ENCODE measurements at regions not wholly inside any gene's neighbourhood (a gene's known extent, or its start where the extent isn't known, plus 50 kb on each side); places are given as distances from the start of the nearest gene placed in this dataset.
"Not testable (repeated sequence)": the region's sequence is repeated elsewhere in the genome, so short reads cannot be mapped to it uniquely, and the experiment has no call there.

DNA sequence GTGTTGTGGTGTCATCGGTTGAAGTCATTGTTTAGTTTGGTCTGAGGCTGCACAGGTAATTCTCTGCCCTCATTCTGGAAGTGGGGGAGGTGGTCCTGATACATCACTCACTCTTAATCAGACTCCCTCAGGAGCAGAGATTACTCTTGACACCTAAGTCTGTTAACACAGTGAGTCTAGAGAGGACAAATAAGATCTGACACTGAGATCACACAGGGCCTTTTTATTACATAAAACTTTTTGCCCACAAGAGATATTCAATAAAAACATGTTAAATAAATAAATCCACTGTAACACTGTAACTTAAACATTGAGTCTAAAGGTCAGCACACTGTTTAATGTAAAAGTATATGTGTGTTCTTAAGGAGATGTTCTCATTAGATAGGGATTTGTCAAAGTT lies 57.1 kb upstream of the MBNL1 start:
- Histone ChIP-seq H2BK12ac (ENCODE audit: low read length) (no peak overlapping the region), H2AFZ (ENCODE audit: insufficient read depth, low read length, poor library complexity) (no peak overlapping the region), H3K18ac (ENCODE audit: low read length) (no peak overlapping the region), H3K14ac (ENCODE audit: low read length) (no peak overlapping the region), H4K8ac (ENCODE audit: low read depth, low read length) (no peak overlapping the region), H2AK5ac (ENCODE audit: low read length) (no peak overlapping the region), H3K9ac (ENCODE audit: low read length) (no peak overlapping the region), H4K91ac (ENCODE audit: low read depth, low read length) (no peak overlapping the region), H3K27ac (ENCODE audit: low read depth, low read length) (no peak overlapping the region), H3K4ac (ENCODE audit: low read depth, low read length) (no peak overlapping the region), H3K4me1 (ENCODE audit: control insufficient read depth in 1 of 2, insufficient read depth in 2 of 2, low read length in 2 of 2) (no peaks in the 10 kb centered on the region), H2BK5ac (ENCODE audit: low read depth, low read length, poor library complexity) (no peak overlapping the region), H3K36me3 (ENCODE audit: control insufficient read depth in 1 of 2, insufficient read depth in 2 of 2, low read length in 2 of 2) (no peaks in the 10 kb centered on the region), H2BK120ac (ENCODE audit: insufficient read depth, low read length, poor library complexity) (no peak overlapping the region), H3K79me1 (ENCODE audit: low read length) (no peaks in the 10 kb centered on the region), H4K12ac (ENCODE audit: low read depth, low read length) (no peak overlapping the region), H3K4me2 (ENCODE audit: low read length) (no peak overlapping the region), H3K79me2 (ENCODE audit: control insufficient read depth, insufficient read depth, low read length, poor library complexity) (no peaks in the 10 kb centered on the region), H3K4me3 (ENCODE audit: low read depth, low read length) (no peak overlapping the region), H3K23ac (ENCODE audit: low read length) (no peak overlapping the region), H3K27me3 (ENCODE audit: insufficient read depth, low read length) (no peaks in the 10 kb centered on the region), H3K9me3 (ENCODE audit: insufficient read depth, low read depth, low read length) (no peaks in the 10 kb centered on the region)
- no CpG with 5 or more reads among the region's 1 CpG for WGBS (ENCODE audit: extremely low coverage, insufficient coverage, insufficient read length)
- DNase-seq, result no peak

DNA sequence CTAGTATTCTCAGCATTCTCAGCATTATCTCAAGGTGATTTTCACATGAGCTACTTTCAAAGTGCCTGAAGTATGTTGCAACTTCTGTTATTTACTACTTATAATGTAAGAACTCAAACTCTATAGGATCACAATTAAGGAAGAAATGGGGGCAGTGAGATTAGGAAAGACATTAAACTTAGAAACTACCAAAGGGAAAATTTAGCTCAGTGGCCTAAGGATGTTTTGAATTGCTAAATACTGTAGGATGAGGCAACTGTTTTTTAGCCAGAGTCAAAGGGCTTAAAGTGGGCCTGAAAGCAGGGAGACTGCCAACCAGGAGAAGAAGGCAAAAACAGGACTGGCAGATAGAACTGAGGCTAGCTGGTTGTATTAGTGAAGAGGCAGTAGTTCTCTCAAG lies 55.5 kb upstream of the MBNL1 start:
- no peak overlapping the region for H3K27ac ChIP-seq (ENCODE audit: low read depth, low read length)
- H3K14ac ChIP-seq (ENCODE audit: low read length), result no peak overlapping the region

GRCh38 chr3:152213938-152214337 lies 54.8 kb upstream of the MBNL1 start:
- Histone ChIP-seq H3K18ac (ENCODE audit: low read length) (no peak overlapping the region), H3K79me1 (ENCODE audit: low read length) (no peaks in the 10 kb centered on the region), H3K23ac (ENCODE audit: low read length) (no peak overlapping the region), H3K27ac (ENCODE audit: low read depth, low read length) (no peak overlapping the region), H3K4me3 (ENCODE audit: low read depth, low read length) (no peak overlapping the region), H3K79me2 (ENCODE audit: control insufficient read depth, insufficient read depth, low read length, poor library complexity) (no peaks in the 10 kb centered on the region), H2AFZ (ENCODE audit: insufficient read depth, low read length, poor library complexity) (no peak overlapping the region), H3K9ac (ENCODE audit: low read length) (no peak overlapping the region), H3K4ac (ENCODE audit: low read depth, low read length) (no peak overlapping the region), H3K4me1 (ENCODE audit: control insufficient read depth in 1 of 2, insufficient read depth in 2 of 2, low read length in 2 of 2) (no peaks in the 10 kb centered on the region), H3K36me3 (ENCODE audit: control insufficient read depth in 1 of 2, insufficient read depth in 2 of 2, low read length in 2 of 2) (no peaks in the 10 kb centered on the region), H4K91ac (ENCODE audit: low read depth, low read length) (no peak overlapping the region), H3K27me3 (ENCODE audit: insufficient read depth, low read length) (no peaks in the 10 kb centered on the region), H3K9me3 (ENCODE audit: insufficient read depth, low read depth, low read length) (no peaks in the 10 kb centered on the region), H3K14ac (ENCODE audit: low read length) (no peak overlapping the region), H3K4me2 (ENCODE audit: low read length) (no peak overlapping the region), H2BK5ac (ENCODE audit: low read depth, low read length, poor library complexity) (no peak overlapping the region), H2BK12ac (ENCODE audit: low read length) (no peak overlapping the region), H2AK5ac (ENCODE audit: low read length) (no peak overlapping the region), H2BK120ac (ENCODE audit: insufficient read depth, low read length, poor library complexity) (no peak overlapping the region), H4K12ac (ENCODE audit: low read depth, low read length) (no peak overlapping the region), H4K8ac (ENCODE audit: low read depth, low read length) (no peak overlapping the region)
- no CpG with 5 or more reads among the region's 1 CpG for WGBS (ENCODE audit: extremely low coverage, insufficient coverage, insufficient read length)
- no peak for DNase-seq

More for the DNA sequence above, 55.5 kb upstream of the MBNL1 start:
- no peak overlapping the region for H2BK5ac ChIP-seq (ENCODE audit: low read depth, low read length, poor library complexity)
- H3K18ac ChIP-seq (ENCODE audit: low read length), result no peak overlapping the region
- no peak overlapping the region for H4K91ac ChIP-seq (ENCODE audit: low read depth, low read length)
- H3K36me3 ChIP-seq (ENCODE audit: control insufficient read depth in 1 of 2, insufficient read depth in 2 of 2, low read length in 2 of 2), result no peaks in the 10 kb centered on the region
- H3K9me3 ChIP-seq (ENCODE audit: insufficient read depth, low read depth, low read length), result no peaks in the 10 kb centered on the region
- no peaks in the 10 kb centered on the region for H3K4me1 ChIP-seq (ENCODE audit: control insufficient read depth in 1 of 2, insufficient read depth in 2 of 2, low read length in 2 of 2)
- no peak overlapping the region for H2BK120ac ChIP-seq (ENCODE audit: insufficient read depth, low read length, poor library complexity)
- no peak overlapping the region for H3K9ac ChIP-seq (ENCODE audit: low read length)
- H3K4ac ChIP-seq (ENCODE audit: low read depth, low read length), result no peak overlapping the region
- no peak overlapping the region for H2AK5ac ChIP-seq (ENCODE audit: low read length)
- H3K4me3 ChIP-seq (ENCODE audit: low read depth, low read length), result no peak overlapping the region
- no peak overlapping the region for H2BK12ac ChIP-seq (ENCODE audit: low read length)
- H2AFZ ChIP-seq (ENCODE audit: insufficient read depth, low read length, poor library complexity), result no peak overlapping the region
- no peaks in the 10 kb centered on the region for H3K27me3 ChIP-seq (ENCODE audit: insufficient read depth, low read length)
- peak in 1 of 2 donors; percentile 28 for DNase-seq
- no peak overlapping the region for H3K4me2 ChIP-seq (ENCODE audit: low read length)
- no peak overlapping the region for H3K23ac ChIP-seq (ENCODE audit: low read length)
- H3K79me1 ChIP-seq (ENCODE audit: low read length), result no peaks in the 10 kb centered on the region
- H3K79me2 ChIP-seq (ENCODE audit: control insufficient read depth, insufficient read depth, low read length, poor library complexity), result no peaks in the 10 kb centered on the region
- H4K12ac ChIP-seq (ENCODE audit: low read depth, low read length), result no peak overlapping the region
- H4K8ac ChIP-seq (ENCODE audit: low read depth, low read length), result no peak overlapping the region

GRCh38 chr3:152216960-152217865 lies 51.5 kb upstream of the MBNL1 start:
- H3K4me2 ChIP-seq (ENCODE audit: low read length); H3K9ac ChIP-seq (ENCODE audit: low read length); DNase-seq; H3K27ac ChIP-seq (ENCODE audit: low read depth, low read length); H4K8ac ChIP-seq (ENCODE audit: low read depth, low read length); H3K18ac ChIP-seq (ENCODE audit: low read length); H4K91ac ChIP-seq (ENCODE audit: low read depth, low read length); H3K14ac ChIP-seq (ENCODE audit: low read length); H3K4me1 ChIP-seq (ENCODE audit: control insufficient read depth in 1 of 2, insufficient read depth in 2 of 2, low read length in 2 of 2); H3K4me3 ChIP-seq (ENCODE audit: low read depth, low read length); H2BK5ac ChIP-seq (ENCODE audit: low read depth, low read length, poor library complexity); H4K12ac ChIP-seq (ENCODE audit: low read depth, low read length); H3K4ac ChIP-seq (ENCODE audit: low read depth, low read length); H3K27me3 ChIP-seq (ENCODE audit: insufficient read depth, low read length); H3K79me2 ChIP-seq (ENCODE audit: control insufficient read depth, insufficient read depth, low read length, poor library complexity); H2AK5ac ChIP-seq (ENCODE audit: low read length); H3K9me3 ChIP-seq (ENCODE audit: insufficient read depth, low read depth, low read length); H3K36me3 ChIP-seq (ENCODE audit: control insufficient read depth in 1 of 2, insufficient read depth in 2 of 2, low read length in 2 of 2); H3K23ac ChIP-seq (ENCODE audit: low read length); H2AFZ ChIP-seq (ENCODE audit: insufficient read depth, low read length, poor library complexity); H3K79me1 ChIP-seq (ENCODE audit: low read length); H2BK120ac ChIP-seq (ENCODE audit: insufficient read depth, low read length, poor library complexity); H2BK12ac ChIP-seq (ENCODE audit: low read length): not testable (repeated sequence)
- WGBS (ENCODE audit: extremely low coverage, insufficient coverage, insufficient read length), result no CpG with 5 or more reads among the region's 34 CpGs

All from trophoblast cell (in vitro differentiated cells and primary cell).